Left colon (tissue), 2 donors: ENCODE measurements at regions not wholly inside any gene's neighbourhood (a gene's known extent, or its start where the extent isn't known, plus 50 kb on each side); places are given as distances from the start of the nearest gene placed in this dataset.
"Not testable (repeated sequence)": the region's sequence is repeated elsewhere in the genome, so short reads cannot be mapped to it uniquely, and the experiment has no call there.

Experiments used
- ATAC-seq: fragments of 200-7000 bp; cut with Tn5 transposase; one replicate; pipeline ENCODE4 v1.9.1; 2020; ENCODE audit warnings: mild to moderate bottlenecking, moderate library complexity
- DNase-seq, 2 donors: peaks; one replicate each; pipeline ENCODE4 v3.0.0-alpha.2; 2020
- intact Hi-C, 2 donors: fragments of 100-400 bp; cut with DNase I in 1 of 2; cut with micrococcal nuclease in 1 of 2; formaldehyde crosslinking; loops; one replicate each; pipeline versions ENCODE4 v1.11.2 to v1.14.0; 2022; cut with DNase I, micrococcal nuclease
- donor health status: DM: no; HTN: no; CAD: no.
- donor health status: DM: yes; HTN: yes; CAD: no.

- no peak for DNase-seq
- intact Hi-C loops = no loop called here
- no peak for ATAC-seq
Observed at GRCh38 chr9:108419379-108419778, 436.4 kb downstream of the ACTL7B start.

DNA sequence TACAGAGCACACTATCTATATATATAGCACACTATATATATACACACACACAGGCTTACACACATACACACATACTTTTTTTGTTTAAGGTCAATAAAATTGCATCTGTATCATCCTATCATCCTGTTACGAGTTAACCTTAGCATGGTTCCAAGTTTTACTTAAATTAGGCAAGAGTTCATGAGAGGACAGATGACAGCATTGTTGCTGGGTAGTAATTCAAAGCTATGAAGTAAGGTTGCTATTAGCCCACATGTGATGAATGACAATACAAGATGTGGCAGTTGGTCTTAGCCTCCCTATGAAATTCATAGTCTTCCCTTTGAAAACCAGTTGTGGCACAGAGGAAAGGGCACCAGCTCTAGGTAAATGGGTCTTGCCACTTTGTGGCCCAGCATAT lies 438.1 kb downstream of the ACTL7B start:
- ATAC-seq (no peak), DNase-seq (no peak)
- intact Hi-C loops = no loop called here

DNA sequence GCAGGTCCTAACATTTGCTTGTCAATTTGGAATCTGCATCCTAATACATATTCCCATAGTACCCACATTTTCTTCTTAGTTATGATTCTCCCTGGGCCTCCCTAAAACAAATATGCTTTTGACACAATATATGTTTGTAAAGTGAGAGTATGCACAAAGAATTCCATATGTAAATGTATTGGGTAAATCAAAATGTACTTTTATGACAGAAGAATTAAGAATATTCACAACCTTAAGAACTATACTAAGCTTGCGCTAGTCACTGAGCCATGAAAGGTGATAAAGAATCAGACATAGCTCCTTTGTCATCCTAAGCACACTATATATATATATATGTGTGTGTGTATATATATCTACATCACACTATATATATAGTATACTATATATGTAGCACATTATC lies 438.5 kb downstream of the ACTL7B start:
- intact Hi-C loops = no loop called here
- ATAC-seq = no peak
- no peak for DNase-seq

GRCh38 chr9:108416324-108416723 lies 439.5 kb downstream of the ACTL7B start:
- peak; percentile 61 for ATAC-seq
- intact Hi-C loops = no loop called here
- no peak for DNase-seq

DNA sequence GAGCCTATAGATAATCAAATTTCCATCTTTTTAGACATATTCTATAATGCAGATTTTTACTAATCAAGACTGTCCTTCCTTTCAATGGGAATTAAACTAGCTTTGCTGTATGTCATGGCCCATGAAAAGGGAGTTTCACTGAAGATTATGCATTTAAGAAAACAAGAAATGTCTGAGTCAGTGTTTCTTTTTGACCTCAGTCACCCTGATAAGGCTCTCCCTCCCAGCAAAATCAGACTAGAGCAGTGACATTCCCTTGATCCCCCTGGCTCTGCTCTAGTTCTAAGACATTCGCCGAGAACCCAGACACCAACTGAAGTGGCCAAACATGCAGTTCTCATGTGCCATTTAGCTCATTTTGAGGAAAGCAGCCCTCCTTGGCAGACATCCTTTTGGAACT lies 442.0 kb downstream of the ACTL7B start:
- DNase-seq (no peak), ATAC-seq (no peak)
- intact Hi-C loops = no loop called here

GRCh38 chr9:108412755-108413154 lies 443.0 kb downstream of the ACTL7B start:
- no peak for ATAC-seq
- DNase-seq = no peak
- intact Hi-C loops = no loop called here

DNA sequence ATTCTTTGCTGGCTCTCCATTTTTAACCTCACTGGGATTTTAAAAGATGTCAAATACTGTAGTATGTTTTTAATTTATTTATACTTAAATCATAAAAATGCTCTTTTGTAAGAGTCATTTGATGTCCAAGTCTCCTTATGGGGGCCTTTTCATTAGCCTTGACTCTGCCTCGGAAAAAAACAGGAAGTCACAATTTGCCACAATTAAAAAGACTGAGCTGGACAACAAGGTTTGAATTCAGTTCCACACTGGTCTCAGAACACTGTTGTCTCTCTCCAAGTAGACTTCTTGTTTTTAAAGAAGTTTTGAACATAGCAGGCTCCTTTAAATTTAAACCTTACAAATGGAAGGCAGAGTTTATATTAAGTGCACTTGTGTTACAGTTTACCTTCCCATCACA lies 444.2 kb downstream of the ACTL7B start:
- intact Hi-C loops = no loop called here
- DNase-seq (no peak), ATAC-seq (no peak)

DNA sequence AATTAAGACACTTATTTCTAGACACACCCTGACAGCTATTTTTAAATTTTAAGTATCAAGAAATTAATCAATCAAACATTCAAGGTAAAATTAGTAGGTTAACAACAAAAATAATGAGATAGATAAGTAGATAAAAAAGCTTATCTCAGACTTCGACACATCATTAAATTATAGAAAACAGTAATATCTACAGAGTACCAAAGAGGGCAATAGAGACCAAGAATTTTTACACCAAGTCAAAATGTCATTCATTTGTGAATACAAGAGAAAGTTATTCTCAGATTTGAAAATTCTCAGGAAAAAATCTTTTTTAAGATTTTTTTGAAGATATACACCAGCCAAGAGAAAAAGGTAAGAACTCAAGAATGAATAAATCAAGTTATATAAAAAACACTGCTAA lies 445.6 kb downstream of the ACTL7B start:
- DNase-seq = no peak
- ATAC-seq = no peak
- intact Hi-C loops = no loop called here

- DNase-seq (no peak), ATAC-seq (no peak)
- intact Hi-C loops = no loop called here
Observed at GRCh38 chr9:108400297-108400696, 455.5 kb downstream of the ACTL7B start.

DNA sequence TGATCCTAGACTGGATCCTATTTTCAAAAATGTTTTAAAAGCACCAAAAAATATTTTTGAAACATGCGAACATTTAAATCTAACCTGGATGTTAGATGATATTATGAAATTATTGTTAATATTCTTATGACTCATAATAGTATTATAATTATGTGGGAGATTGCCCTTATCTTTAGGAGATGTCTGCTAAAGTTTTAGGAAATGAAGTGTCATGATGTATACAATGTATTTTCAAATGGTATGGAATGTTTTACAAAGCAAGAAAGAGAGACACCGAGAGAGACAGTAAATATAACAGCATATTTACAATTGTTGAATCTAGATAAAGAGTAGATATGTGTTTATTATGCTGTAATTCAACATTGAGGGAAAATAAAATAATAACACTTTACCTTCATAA lies 455.9 kb downstream of the ACTL7B start:
- intact Hi-C loops = no loop called here
- DNase-seq (no peak), ATAC-seq (no peak)

- intact Hi-C loops = no loop called here
- DNase-seq (no peak), ATAC-seq (no peak)
Observed at GRCh38 chr9:108397286-108397685, 458.5 kb downstream of the ACTL7B start.

DNA sequence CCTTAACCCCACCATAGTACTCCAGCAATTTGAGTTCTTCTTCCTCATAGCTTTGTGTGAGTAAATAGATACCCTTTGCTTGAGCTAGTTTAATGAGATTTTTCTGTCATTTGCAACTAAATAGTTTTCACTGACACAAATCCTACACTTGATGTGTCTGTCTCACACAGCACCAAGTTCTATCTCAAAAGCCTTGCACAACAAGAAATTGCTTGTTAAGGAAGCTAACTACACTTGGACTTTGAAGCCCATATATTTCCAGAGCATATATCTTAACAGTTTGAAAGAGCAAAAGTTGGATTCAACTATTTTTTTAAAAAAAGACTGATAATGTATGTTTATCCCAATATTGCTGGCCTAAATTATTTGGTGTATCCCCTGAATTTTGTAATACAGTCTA lies 459.2 kb downstream of the ACTL7B start:
- no peak for DNase-seq
- intact Hi-C loops = no loop called here
- peak; percentile 98 for ATAC-seq

GRCh38 chr9:108396193-108396592 lies 459.6 kb downstream of the ACTL7B start:
- ATAC-seq = peak; percentile 86
- peak in 1 of 2 donors; percentile 21 for DNase-seq
- intact Hi-C loops = no loop called here

DNA sequence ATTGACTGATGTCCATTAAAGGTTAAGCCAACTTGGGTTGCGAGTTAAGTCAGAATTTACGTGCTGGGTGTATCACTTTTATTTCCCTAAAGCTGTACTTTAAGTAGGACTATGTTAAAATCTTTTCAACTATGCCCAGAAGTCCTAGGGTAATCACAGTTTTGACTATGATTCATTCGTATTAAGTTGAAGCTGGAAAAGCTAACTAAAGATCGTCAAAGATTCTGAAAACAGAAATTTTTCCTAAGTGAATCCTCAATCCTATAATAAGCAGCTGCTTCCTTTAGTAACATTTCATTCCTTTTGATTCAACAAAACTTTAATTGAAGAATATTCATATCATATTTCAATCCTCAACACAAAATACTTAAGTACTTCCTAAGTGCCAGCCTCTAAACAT lies 460.4 kb downstream of the ACTL7B start:
- intact Hi-C loops = no loop called here
- no peak for DNase-seq
- no peak for ATAC-seq

GRCh38 chr9:108394726-108395125 lies 461.1 kb downstream of the ACTL7B start:
- DNase-seq = no peak
- no peak for ATAC-seq
- intact Hi-C loops = no loop called here

GRCh38 chr9:108393481-108394001 lies 462.2 kb downstream of the ACTL7B start:
- ATAC-seq, DNase-seq, intact Hi-C loops: not testable (repeated sequence)

GRCh38 chr9:108392877-108393276 lies 462.9 kb downstream of the ACTL7B start:
- DNase-seq (no peak), ATAC-seq (no peak)
- intact Hi-C loops = no loop called here

DNA sequence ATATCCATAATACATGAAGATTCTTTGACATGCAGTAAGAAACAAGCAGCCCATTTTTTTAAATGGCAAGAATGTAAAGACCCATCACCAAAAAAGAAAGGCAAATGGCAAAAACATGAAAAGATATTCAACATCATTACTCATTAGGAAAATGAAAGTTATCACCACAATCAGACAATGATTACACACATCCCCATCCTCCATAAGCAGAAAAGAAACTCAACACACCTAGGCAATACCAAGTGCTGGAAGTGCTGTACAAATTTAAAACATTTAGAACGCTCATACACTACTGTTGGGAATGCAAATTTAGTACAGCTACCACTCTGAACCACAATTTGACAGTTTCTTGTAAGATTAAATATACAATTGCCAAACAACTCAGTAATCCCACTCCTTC lies 466.7 kb downstream of the ACTL7B start:
- intact Hi-C loops = no loop called here
- DNase-seq = no peak
- ATAC-seq = no peak

DNA sequence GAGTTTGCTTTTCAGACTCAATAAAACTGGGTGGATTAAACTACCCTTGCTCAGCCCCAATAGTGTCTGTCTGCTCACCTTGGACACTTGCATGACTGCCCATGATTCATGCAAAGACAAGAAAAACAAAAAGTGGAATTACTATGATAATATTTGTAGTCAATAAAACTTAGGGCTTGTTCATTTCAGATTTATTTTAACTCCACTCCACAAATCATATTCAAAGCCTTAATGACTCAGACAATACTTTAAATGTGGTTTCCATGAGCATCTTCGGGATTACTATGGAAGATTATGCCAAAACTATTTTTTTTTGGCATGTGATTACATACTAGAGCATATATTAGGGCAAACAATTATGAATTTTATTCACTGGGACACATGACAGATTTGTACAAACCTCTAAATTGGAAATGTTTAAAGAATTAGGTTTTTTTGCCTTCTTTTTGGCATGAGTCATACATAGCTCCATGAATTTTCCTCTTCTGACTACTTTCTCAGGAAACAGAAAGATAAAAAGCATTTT lies 468.9 kb downstream of the ACTL7B start:
- no peak for DNase-seq
- intact Hi-C loops = no loop called here
- peak; percentile 58 for ATAC-seq

GRCh38 chr9:108386032-108386431 lies 469.8 kb downstream of the ACTL7B start:
- intact Hi-C loops = no loop called here
- ATAC-seq (no peak), DNase-seq (no peak)

GRCh38 chr9:108383796-108384195 lies 472.0 kb downstream of the ACTL7B start:
- intact Hi-C loops = no loop called here
- ATAC-seq = peak; percentile 60
- DNase-seq = no peak

- no peak for ATAC-seq
- DNase-seq = no peak
- intact Hi-C loops = no loop called here
Observed at GRCh38 chr9:108382310-108382709, 473.5 kb downstream of the ACTL7B start.
